Psoas muscle (tissue), 7 donors: ENCODE measurements at regions not wholly inside any gene's neighbourhood (a gene's known extent, or its start where the extent isn't known, plus 50 kb on each side); places are given as distances from the start of the nearest gene placed in this dataset.

ENCODE experiments used
- ATAC-seq, 4 donors: fragments of 200-7000 bp; cut with Tn5 transposase; one replicate each; pipeline ENCODE4 v1.9.1; 2020; ENCODE audit warnings: moderate library complexity in 3 of 4, mild to moderate bottlenecking in 2 of 4
- DNase-seq, 2 donors: peaks; one replicate each; pipeline ENCODE4 v3.0.0-alpha.2; 2020
- H3K27ac ChIP-seq: fragments of 200-600 bp; one replicate; pipeline ENCODE4 v1.8.0; 2022
- H3K27me3 ChIP-seq, 3 donors: fragments of 200-600 bp in 1 of 3; one replicate each; pipeline versions ENCODE4 v1.6.1 to v1.8.0; 2013 to 2022; ENCODE audit warnings: low read length in 2 of 3, mild to moderate bottlenecking in 2 of 3, moderate library complexity in 1 of 3; ENCODE audit not compliant: insufficient read depth in 3 of 3
- H3K36me3 ChIP-seq, 2 donors: fragments of 200-600 bp in 1 of 2; one replicate each; pipeline versions ENCODE4 v1.6.1 to v1.8.0; 2013 to 2022; ENCODE audit warnings: low read depth in 1 of 2, mild to moderate bottlenecking in 1 of 2, moderate library complexity in 1 of 2; ENCODE audit not compliant: insufficient read depth in 1 of 2
- H3K4me1 ChIP-seq: fragments of 200-600 bp; one replicate; pipeline ENCODE4 v1.8.0; 2022
- H3K4me3 ChIP-seq: fragments of 200-600 bp; one replicate; pipeline ENCODE4 v1.8.0; 2022; ENCODE audit warnings: mild to moderate bottlenecking
- H3K9me3 ChIP-seq: fragments of 200-600 bp; one replicate; pipeline ENCODE4 v1.8.0; 2022
- WGBS, 3 donors: extraction: QIAGEN DNeasy Blood & Tissue Kit; methylation state at CpG; one replicate each; pipeline versions ENCODE4 v1.1.6 to v1.1.7; 2013; 5-methylcytosine and 5-hydroxymethylcytosine counted together
- intact Hi-C, 2 donors: fragments of 100-400 bp; cut with DNase I; formaldehyde crosslinking; loops; one replicate each; pipeline versions ENCODE4 v1.11.0 to v1.14.2; 2022
- TF ChIP-seq, protein P1 (sequence below): fragments of 200-600 bp; IDR thresholded peaks from one replicate; pipeline ENCODE4 v1.8.0; 2022; ENCODE audit warnings: antibody characterized with exemption
- donor health status: healthy with polysubstance abuse.
- donor health status: DM: no; HTN: no; CAD: no; lungs with moderate emphysema.
- donor health status: Bipolar disorder and iron deficiency.
- donor health status: healthy.
- donor health status: DM: yes; HTN: yes; CAD: no.
- donor health status: DM: no; HTN: no; CAD: no.
- donor health status: DM: yes; HTN: yes; CAD: no.

DNA sequence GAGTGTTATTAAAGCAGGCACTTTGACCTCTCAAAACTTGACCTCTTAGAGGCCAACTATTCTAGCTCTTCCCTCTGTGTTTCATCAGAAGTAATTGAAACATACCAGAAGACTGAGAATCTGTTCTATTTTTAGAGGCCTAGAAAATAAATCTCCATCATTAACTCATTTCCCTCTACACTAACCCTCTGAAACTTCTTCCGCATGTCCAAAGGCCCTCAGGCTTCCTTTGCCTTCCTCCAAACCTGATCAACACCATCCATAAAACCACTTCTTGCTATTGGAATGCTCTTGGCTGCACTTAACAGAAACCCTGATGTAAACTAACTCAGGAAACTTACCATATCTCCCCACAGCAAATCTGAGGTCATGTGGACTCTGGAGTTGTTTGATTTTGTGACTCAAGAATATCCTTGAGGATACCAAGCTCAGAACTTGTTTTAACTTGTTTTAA lies 196.4 kb downstream of the RPAP3 start:
- Histone ChIP-seq H3K27ac (no peak overlapping the region), H3K9me3 (no peaks in the 10 kb centered on the region), H3K36me3 (no peaks in the 10 kb centered on the region), H3K4me3 (no peak overlapping the region), H3K27me3 (no peaks in the 10 kb centered on the region), H3K4me1 (no peaks in the 10 kb centered on the region)
- TF ChIP-seq, protein P1, sequence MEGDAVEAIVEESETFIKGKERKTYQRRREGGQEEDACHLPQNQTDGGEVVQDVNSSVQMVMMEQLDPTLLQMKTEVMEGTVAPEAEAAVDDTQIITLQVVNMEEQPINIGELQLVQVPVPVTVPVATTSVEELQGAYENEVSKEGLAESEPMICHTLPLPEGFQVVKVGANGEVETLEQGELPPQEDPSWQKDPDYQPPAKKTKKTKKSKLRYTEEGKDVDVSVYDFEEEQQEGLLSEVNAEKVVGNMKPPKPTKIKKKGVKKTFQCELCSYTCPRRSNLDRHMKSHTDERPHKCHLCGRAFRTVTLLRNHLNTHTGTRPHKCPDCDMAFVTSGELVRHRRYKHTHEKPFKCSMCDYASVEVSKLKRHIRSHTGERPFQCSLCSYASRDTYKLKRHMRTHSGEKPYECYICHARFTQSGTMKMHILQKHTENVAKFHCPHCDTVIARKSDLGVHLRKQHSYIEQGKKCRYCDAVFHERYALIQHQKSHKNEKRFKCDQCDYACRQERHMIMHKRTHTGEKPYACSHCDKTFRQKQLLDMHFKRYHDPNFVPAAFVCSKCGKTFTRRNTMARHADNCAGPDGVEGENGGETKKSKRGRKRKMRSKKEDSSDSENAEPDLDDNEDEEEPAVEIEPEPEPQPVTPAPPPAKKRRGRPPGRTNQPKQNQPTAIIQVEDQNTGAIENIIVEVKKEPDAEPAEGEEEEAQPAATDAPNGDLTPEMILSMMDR = no peak
- 75 to 90% (median 88%) methylated on average over 1 of the region's 1 CpG for WGBS, 3 donors
- intact Hi-C loops = no loop called here
- ATAC-seq = no peak
- DNase-seq = no peak

DNA sequence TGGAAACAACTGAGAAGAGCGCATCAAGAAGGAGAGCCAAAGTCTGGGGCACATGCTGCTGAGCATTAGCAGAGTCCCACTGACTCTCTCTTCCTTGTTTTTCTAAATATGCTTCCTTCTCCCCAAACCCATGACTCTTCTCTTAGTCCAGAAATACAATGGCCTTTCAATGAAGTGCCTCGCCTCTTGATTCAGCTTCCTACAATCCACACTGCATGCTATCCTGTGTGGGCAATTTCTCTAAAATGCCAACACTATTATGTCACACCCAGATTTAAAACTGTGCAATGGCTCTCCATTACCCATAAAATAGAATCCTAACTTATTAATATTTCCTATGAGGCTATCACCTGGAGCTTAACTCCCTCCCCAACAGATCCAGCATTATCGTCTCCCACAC lies 198.6 kb downstream of the RPAP3 start:
- ATAC-seq = no peak
- TF ChIP-seq, protein P1 = no peak

DNA sequence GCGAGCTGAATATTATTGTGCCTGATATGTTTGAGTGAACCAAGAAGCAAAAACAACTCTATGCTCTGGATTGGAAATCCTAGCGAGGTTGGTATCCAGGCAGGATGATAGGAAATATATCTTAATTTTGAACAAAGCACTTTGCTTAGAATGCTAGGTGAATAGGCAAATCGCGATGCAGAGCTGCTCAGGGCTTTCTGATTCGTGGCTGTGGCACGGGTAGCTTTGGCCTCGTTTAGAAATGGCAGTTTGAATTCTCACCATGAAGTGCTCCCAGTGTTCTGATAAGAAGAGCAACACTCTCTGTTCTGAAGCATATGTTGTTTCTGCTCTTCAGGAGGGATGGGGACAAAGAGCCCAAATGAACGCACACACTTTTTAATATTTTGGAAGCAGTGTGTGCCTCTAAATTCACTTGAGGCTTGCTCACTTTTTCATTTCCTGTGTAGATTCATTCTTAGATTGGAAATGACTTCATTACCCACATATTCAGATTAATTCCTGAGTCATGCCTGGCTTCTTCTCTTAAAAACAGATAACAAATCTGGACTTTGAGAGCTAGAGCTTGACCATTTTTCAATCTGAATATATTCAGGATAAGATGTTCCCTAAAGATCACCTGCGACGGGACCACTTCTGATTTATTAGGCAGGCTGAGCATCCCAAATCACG lies 200.9 kb downstream of the RPAP3 start:
- ATAC-seq (no peak), DNase-seq (no peak)
- intact Hi-C loops = no loop called here
- Histone ChIP-seq H3K9me3 (no peaks in the 10 kb centered on the region), H3K27me3 (no peaks in the 10 kb centered on the region), H3K4me1 (no peaks in the 10 kb centered on the region), H3K27ac (no peak overlapping the region), H3K36me3 (no peaks in the 10 kb centered on the region), H3K4me3 (no peak overlapping the region)
- WGBS, 3 donors = 74 to 82% (median 80%) methylated on average over 11 of the region's 11 CpGs
- TF ChIP-seq, protein P1 = no peak

More for the DNA sequence above, 198.6 kb downstream of the RPAP3 start:
- DNase-seq = no peak
- no peak overlapping the region for H3K4me3 ChIP-seq
- no peak overlapping the region for H3K27ac ChIP-seq
- no peaks in the 10 kb centered on the region for H3K9me3 ChIP-seq
- no peaks in the 10 kb centered on the region for H3K27me3 ChIP-seq
- intact Hi-C loops = no loop called here
- 88 to 98% (median 91%) methylated on average over 3 of the region's 3 CpGs for WGBS, 3 donors
- H3K4me1 ChIP-seq = no peaks in the 10 kb centered on the region
- no peaks in the 10 kb centered on the region for H3K36me3 ChIP-seq

DNA sequence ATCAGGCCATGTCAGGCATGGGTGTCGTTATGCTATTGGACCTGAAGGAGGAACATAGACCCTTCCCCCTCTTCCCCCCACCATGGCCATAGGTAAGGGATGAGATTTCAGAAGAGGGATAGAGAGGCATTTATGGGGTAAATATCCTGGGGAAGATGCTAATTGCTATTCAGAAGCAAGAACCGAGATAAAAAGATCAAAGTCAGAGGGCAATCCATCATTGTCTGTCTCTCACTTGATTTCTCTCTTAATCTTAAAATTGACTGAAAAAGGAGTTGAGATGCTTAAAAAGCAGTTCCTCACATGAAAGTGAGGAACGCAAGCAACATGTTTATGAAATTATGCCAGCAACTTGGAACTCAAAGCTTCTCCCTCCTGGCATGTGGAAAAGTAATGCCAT lies 212.0 kb downstream of the RPAP3 start:
- no peaks in the 10 kb centered on the region for H3K9me3 ChIP-seq
- ATAC-seq = no peak
- H3K36me3 ChIP-seq = no peaks in the 10 kb centered on the region
- 60 to 66% (median 66%) methylated on average over 3 of the region's 3 CpGs for WGBS, 3 donors
- TF ChIP-seq, protein P1 = no peak
- no peak overlapping the region for H3K27ac ChIP-seq
- no peak overlapping the region for H3K4me3 ChIP-seq
- no peaks in the 10 kb centered on the region for H3K27me3 ChIP-seq
- H3K4me1 ChIP-seq = no peaks in the 10 kb centered on the region
- intact Hi-C loops = no loop called here
- no peak for DNase-seq
